AG09319 (cell line): ENCODE measurements at regions not wholly inside any gene's neighbourhood (a gene's known extent, or its start where the extent isn't known, plus 50 kb on each side); places are given as distances from the start of the nearest gene placed in this dataset.

ENCODE experiments used
- DNase-seq: peaks from one replicate; pipeline ENCODE4 v3.0.0-alpha.2; 2010; ENCODE audit warnings: low read depth; ENCODE audit errors: extremely low read depth
- CTCF ChIP-seq: IDR thresholded peaks from 2 replicates; pipeline ENCODE4 v1.5.1; 2011; ENCODE audit warnings: low read depth, mild to moderate bottlenecking, inconsistent platforms, low read length, moderate library complexity

DNA sequence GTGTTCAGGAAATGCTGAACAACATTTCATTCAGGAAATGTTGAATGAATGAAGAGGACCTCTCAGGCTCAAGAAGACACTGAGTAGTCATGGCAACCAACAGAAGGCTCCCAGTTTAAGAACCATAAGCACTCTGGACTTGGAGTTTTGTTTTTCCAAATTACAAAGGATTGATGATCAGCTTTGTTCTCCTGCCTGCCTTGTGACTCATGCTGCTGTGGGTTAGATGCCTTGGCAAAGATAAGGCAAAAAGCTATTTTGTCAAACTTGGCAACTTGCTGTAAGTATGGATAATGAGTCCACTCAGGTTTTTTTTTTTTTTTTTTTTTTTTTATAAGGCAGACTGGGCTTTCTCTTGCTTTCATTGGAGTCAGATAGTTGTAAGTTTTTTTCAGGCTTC, 365.0 kb downstream of the TMEM232 start:
- TF ChIP-seq CTCF: no peak
- no peak for DNase-seq

GRCh38 chr5:110362261-110362660, 364.2 kb downstream of the TMEM232 start:
- no peak for TF ChIP-seq CTCF
- DNase-seq: no peak

- no peak for TF ChIP-seq CTCF
- no peak for DNase-seq
These were observed 359.8 kb downstream of the TMEM232 start for GRCh38 chr5:110366716-110367115.
